Ishikawa (cell line): ENCODE measurements at regions not wholly inside any gene's neighbourhood (a gene's known extent, or its start where the extent isn't known, plus 50 kb on each side); places are given as distances from the start of the nearest gene placed in this dataset.

Experiments used
- CEBPB ChIP-seq: IDR thresholded peaks from 2 replicates; pipeline ENCODE4 v1.6.1; 2012
- CREB1 ChIP-seq: IDR thresholded peaks from 2 replicates; pipeline ENCODE4 v1.6.1; 2012; ENCODE audit warnings: low read depth
- EGR1 ChIP-seq: IDR thresholded peaks from 2 replicates; pipeline ENCODE4 v1.6.1; 2012
- EP300 ChIP-seq: IDR thresholded peaks from 2 replicates; pipeline ENCODE4 v1.6.1; 2012; ENCODE audit warnings: borderline replicate concordance
- FOXM1 ChIP-seq: IDR thresholded peaks from 2 replicates; pipeline ENCODE4 v1.6.1; 2012; ENCODE audit warnings: low read depth, borderline replicate concordance
- MAX ChIP-seq: IDR thresholded peaks from 2 replicates; pipeline ENCODE4 v1.6.1; 2012
- NFIC ChIP-seq: IDR thresholded peaks from 2 replicates; pipeline ENCODE4 v1.6.1; 2012
- RAD21 ChIP-seq: IDR thresholded peaks from 2 replicates; pipeline ENCODE4 v1.6.1; 2012; ENCODE audit warnings: low read depth
- REST ChIP-seq: IDR thresholded peaks from 2 replicates; pipeline ENCODE4 v1.6.1; 2012; ENCODE audit warnings: low read depth, mild to moderate bottlenecking
- TAF1 ChIP-seq: IDR thresholded peaks from 2 replicates; pipeline ENCODE4 v1.6.1; 2012; ENCODE audit warnings: low read depth, mild to moderate bottlenecking
- TCF12 ChIP-seq: IDR thresholded peaks from 2 replicates; pipeline ENCODE4 v1.6.1; 2012; ENCODE audit warnings: low read depth
- TEAD4 ChIP-seq: IDR thresholded peaks from 2 replicates; pipeline ENCODE4 v1.6.1; 2012
- USF1 ChIP-seq: IDR thresholded peaks from 2 replicates; pipeline ENCODE4 v1.6.1; 2012
- YY1 ChIP-seq: IDR thresholded peaks from 2 replicates; pipeline ENCODE4 v1.6.1; 2012; ENCODE audit warnings: low read depth
- ZBTB7A ChIP-seq: IDR thresholded peaks from 2 replicates; pipeline ENCODE4 v1.6.1; 2012; ENCODE audit warnings: low read depth

GRCh38 chr11:39327302-39327701 is 2132.2 kb downstream of the LRRC4C start:
- TF ChIP-seq USF1, result no peak
- TF ChIP-seq TAF1, result no peak
- TF ChIP-seq CREB1, result no peak

GRCh38 chr11:39304586-39304985 is 2154.9 kb downstream of the LRRC4C start:
- TF ChIP-seq FOXM1, result no peak
- TF ChIP-seq RAD21, result no peak
- no peak for TF ChIP-seq MAX
- no peak for TF ChIP-seq CREB1
- TF ChIP-seq NFIC, result no peak
- no peak for TF ChIP-seq EGR1
- no peak for TF ChIP-seq EP300
- TF ChIP-seq TAF1, result no peak
- no peak for TF ChIP-seq YY1
- TF ChIP-seq USF1, result no peak
- no peak for TF ChIP-seq ZBTB7A
- TF ChIP-seq CEBPB, result no peak
- TF ChIP-seq REST, result no peak
- no peak for TF ChIP-seq TCF12

GRCh38 chr11:39294648-39295047 is 2164.8 kb downstream of the LRRC4C start:
- no peak for TF ChIP-seq CEBPB
- TF ChIP-seq NFIC, result no peak
- TF ChIP-seq EGR1, result no peak
- no peak for TF ChIP-seq ZBTB7A
- no peak for TF ChIP-seq USF1
- no peak for TF ChIP-seq YY1

- TF ChIP-seq ZBTB7A (no peak), CEBPB (no peak), YY1 (no peak)
Observed at GRCh38 chr11:39288011-39288410, 2171.4 kb downstream of the LRRC4C start.

- TF ChIP-seq MAX (no peak), TAF1 (no peak), EGR1 (no peak), TCF12 (no peak), USF1 (no peak), EP300 (no peak), NFIC (no peak), REST (no peak), TEAD4 (no peak), FOXM1 (no peak), YY1 (no peak), CEBPB (no peak), CREB1 (no peak), ZBTB7A (no peak), RAD21 (no peak)
Observed at GRCh38 chr11:39268176-39268690, 2191.2 kb downstream of the LRRC4C start.

- TF ChIP-seq EGR1, result no peak
- no peak for TF ChIP-seq CREB1
- no peak for TF ChIP-seq RAD21
- TF ChIP-seq EP300, result no peak
- no peak for TF ChIP-seq REST
- TF ChIP-seq TAF1, result no peak
- no peak for TF ChIP-seq TCF12
- no peak for TF ChIP-seq MAX
- TF ChIP-seq NFIC, result no peak
- TF ChIP-seq FOXM1, result no peak
- no peak for TF ChIP-seq CEBPB
- TF ChIP-seq YY1, result no peak
- TF ChIP-seq USF1, result no peak
- TF ChIP-seq ZBTB7A, result no peak
- TF ChIP-seq TEAD4, result no peak
Observed at GRCh38 chr11:39255648-39256047, 2203.8 kb downstream of the LRRC4C start.
